A549 (cell line): ENCODE measurements at regions not wholly inside any gene's neighbourhood (a gene's known extent, or its start where the extent isn't known, plus 50 kb on each side); places are given as distances from the start of the nearest gene placed in this dataset.

ENCODE experiments used
- EP300 ChIP-seq, 2 experiments: fragments of >200 bp; sonication (Bioruptor Twin); formaldehyde crosslinking; IDR thresholded peaks; 2 replicates in 1 of 2; 3 replicates in 1 of 2; pipeline ENCODE4 v1.6.1; 2016 to 2017
- POLR2A ChIP-seq: IDR thresholded peaks from 2 replicates; pipeline ENCODE4 v1.6.1; 2012; ENCODE audit warnings: mild to moderate bottlenecking, low read length
- RFX5 ChIP-seq: fragments of 450-650 bp; IDR thresholded peaks from 2 replicates; pipeline ENCODE4 v1.7.1; 2014; ENCODE audit warnings: antibody characterized with exemption, mild to moderate bottlenecking, moderate library complexity
- SMC3 ChIP-seq: fragments of >200 bp; sonication (Bioruptor Twin); formaldehyde crosslinking; IDR thresholded peaks from 3 replicates; pipeline ENCODE4 v1.6.1; 2018; ENCODE audit warnings: inconsistent platforms
- TF ChIP-seq, protein P1 (sequence below): fragments of >200 bp; sonication (Bioruptor Twin); formaldehyde crosslinking; IDR thresholded peaks from 3 replicates; pipeline ENCODE4 v1.5.1; 2016
- TF ChIP-seq, protein P2 (sequence below): IDR thresholded peaks from 2 replicates; pipeline ENCODE4 v1.6.1; 2012
- TF ChIP-seq, protein P3 (sequence below): IDR thresholded peaks from 2 replicates; pipeline ENCODE4 v1.6.1; 2012

DNA sequence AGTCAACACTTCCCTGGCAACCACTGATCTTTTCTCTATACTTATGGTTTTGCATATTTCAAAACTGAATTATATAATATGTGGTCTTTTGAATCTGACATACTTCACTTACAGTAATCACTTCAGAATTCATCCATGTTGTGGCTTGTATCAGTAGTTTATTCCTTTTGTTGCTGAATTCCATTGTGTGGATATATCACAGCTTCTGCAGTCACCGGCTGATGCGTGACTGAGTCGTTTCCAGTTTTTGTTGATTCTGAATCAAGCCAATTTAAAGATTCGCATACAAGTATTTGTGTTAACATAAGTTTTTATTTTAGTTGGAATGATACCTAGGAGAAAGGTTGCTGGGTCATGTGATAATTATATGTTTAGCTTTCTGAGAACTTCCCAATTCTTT, 672.5 kb upstream of the ANKRD30A start:
- TF ChIP-seq EP300 (IDR thresholded peaks at IDR 0.05) (no peak), SMC3 (no peak), POLR2A (no peak), RFX5 (no peak)
- TF ChIP-seq, protein P1, sequence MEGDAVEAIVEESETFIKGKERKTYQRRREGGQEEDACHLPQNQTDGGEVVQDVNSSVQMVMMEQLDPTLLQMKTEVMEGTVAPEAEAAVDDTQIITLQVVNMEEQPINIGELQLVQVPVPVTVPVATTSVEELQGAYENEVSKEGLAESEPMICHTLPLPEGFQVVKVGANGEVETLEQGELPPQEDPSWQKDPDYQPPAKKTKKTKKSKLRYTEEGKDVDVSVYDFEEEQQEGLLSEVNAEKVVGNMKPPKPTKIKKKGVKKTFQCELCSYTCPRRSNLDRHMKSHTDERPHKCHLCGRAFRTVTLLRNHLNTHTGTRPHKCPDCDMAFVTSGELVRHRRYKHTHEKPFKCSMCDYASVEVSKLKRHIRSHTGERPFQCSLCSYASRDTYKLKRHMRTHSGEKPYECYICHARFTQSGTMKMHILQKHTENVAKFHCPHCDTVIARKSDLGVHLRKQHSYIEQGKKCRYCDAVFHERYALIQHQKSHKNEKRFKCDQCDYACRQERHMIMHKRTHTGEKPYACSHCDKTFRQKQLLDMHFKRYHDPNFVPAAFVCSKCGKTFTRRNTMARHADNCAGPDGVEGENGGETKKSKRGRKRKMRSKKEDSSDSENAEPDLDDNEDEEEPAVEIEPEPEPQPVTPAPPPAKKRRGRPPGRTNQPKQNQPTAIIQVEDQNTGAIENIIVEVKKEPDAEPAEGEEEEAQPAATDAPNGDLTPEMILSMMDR: no peak
- TF ChIP-seq, protein P2, sequence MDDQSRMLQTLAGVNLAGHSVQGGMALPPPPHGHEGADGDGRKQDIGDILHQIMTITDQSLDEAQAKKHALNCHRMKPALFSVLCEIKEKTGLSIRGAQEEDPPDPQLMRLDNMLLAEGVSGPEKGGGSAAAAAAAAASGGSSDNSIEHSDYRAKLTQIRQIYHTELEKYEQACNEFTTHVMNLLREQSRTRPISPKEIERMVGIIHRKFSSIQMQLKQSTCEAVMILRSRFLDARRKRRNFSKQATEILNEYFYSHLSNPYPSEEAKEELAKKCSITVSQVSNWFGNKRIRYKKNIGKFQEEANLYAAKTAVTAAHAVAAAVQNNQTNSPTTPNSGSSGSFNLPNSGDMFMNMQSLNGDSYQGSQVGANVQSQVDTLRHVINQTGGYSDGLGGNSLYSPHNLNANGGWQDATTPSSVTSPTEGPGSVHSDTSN: no peak
- TF ChIP-seq, protein P3, sequence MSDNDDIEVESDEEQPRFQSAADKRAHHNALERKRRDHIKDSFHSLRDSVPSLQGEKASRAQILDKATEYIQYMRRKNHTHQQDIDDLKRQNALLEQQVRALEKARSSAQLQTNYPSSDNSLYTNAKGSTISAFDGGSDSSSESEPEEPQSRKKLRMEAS: no peak
